K562 (cell line): ENCODE measurements at regions not wholly inside any gene's neighbourhood (a gene's known extent, or its start where the extent isn't known, plus 50 kb on each side); places are given as distances from the start of the nearest gene placed in this dataset.
A peak's percentile ranks its signal among the peaks of the same experiment; 100 is the strongest.

Source experiments
- ARID2 ChIP-seq: fragments of 450-650 bp; IDR thresholded peaks from 2 replicates; pipeline ENCODE4 v1.6.1; 2017; ENCODE audit warnings: antibody characterized with exemption, mild to moderate bottlenecking
- ARID3B ChIP-seq: fragments of 250-450 bp; sonication (Bioruptor Pico); IDR thresholded peaks from 2 replicates; pipeline ENCODE4 v1.4.0; 2020; ENCODE audit warnings: borderline replicate concordance
- CBX1 ChIP-seq: sonication (generic); IDR thresholded peaks from 2 replicates; pipeline ENCODE4 v1.6.1; 2016; ENCODE audit warnings: antibody characterized with exemption, low read depth, mild to moderate bottlenecking
- EP400 ChIP-seq: fragments of 450-650 bp; IDR thresholded peaks from 2 replicates; pipeline ENCODE4 v1.6.1; 2017; ENCODE audit warnings: antibody characterized with exemption, mild to moderate bottlenecking, moderate library complexity
- GABPB1 ChIP-seq: sonication (generic); formaldehyde crosslinking; IDR thresholded peaks from 2 replicates; pipeline ENCODE4 v1.8.0; 2022; ENCODE audit warnings: mild to moderate bottlenecking, missing genetic modification reagents
- HDAC8 ChIP-seq: fragments of 450-650 bp; IDR thresholded peaks from 2 replicates; pipeline ENCODE4 v1.6.1; 2016; ENCODE audit warnings: mild to moderate bottlenecking, missing genetic modification characterization, moderate library complexity, missing compliant biosample characterization
- MTA3 ChIP-seq: fragments of 450-650 bp; formaldehyde crosslinking; IDR thresholded peaks from 2 replicates; pipeline ENCODE4 v1.6.1; 2017; ENCODE audit warnings: mild to moderate bottlenecking, borderline replicate concordance
- MYNN ChIP-seq, 2 experiments: sonication (generic); formaldehyde crosslinking in 1 of 2; IDR thresholded peaks; 2 replicates each; pipeline versions ENCODE4 v1.5.0 to v1.6.1; 2016 to 2020; ENCODE audit warnings: antibody characterized with exemption in 1 of 2, missing genetic modification reagents in 1 of 2
- NCOR1 ChIP-seq: fragments of 450-650 bp; IDR thresholded peaks from 2 replicates; pipeline ENCODE4 v1.6.1; 2016; ENCODE audit warnings: mild to moderate bottlenecking, moderate library complexity
- NONO ChIP-seq, 2 experiments: fragments of 200-400 bp in 1 of 2; fragments of 450-650 bp in 1 of 2; formaldehyde crosslinking in 1 of 2; IDR thresholded peaks; 2 replicates each; pipeline ENCODE4 v1.6.1; 2017; ENCODE audit warnings: low read depth in 2 of 2, mild to moderate bottlenecking in 2 of 2, moderate library complexity in 2 of 2, low read length in 1 of 2
- PHF8 ChIP-seq: fragments of 200-600 bp; sonication (generic); IDR thresholded peaks from 2 replicates; pipeline ENCODE4 v1.6.1; 2012; ENCODE audit warnings: mixed run types, mild to moderate bottlenecking, inconsistent platforms, low read length, moderate library complexity, borderline replicate concordance
- POLR3A ChIP-seq: IDR thresholded peaks from 2 replicates; pipeline ENCODE4 v1.6.1; 2011; ENCODE audit warnings: borderline replicate concordance, mild to moderate bottlenecking, moderate library complexity; ENCODE audit not compliant: insufficient read length, insufficient read depth; ENCODE audit errors: extremely low read depth
- RBM14 ChIP-seq: fragments of 200-400 bp; formaldehyde crosslinking; IDR thresholded peaks from 2 replicates; pipeline ENCODE4 v1.6.1; 2018; ENCODE audit warnings: low read depth, mild to moderate bottlenecking, low read length, moderate library complexity, borderline replicate concordance; ENCODE audit not compliant: insufficient read depth
- SAFB ChIP-seq: fragments of 200-400 bp; formaldehyde crosslinking; IDR thresholded peaks from 2 replicates; pipeline ENCODE4 v1.6.1; 2017; ENCODE audit warnings: low read depth, low read length, borderline replicate concordance
- STAT5A ChIP-seq: IDR thresholded peaks from 2 replicates; pipeline ENCODE4 v1.6.1; 2012; ENCODE audit warnings: low read length, inconsistent platforms, borderline replicate concordance
- TAF15 ChIP-seq: fragments of 200-400 bp; formaldehyde crosslinking; IDR thresholded peaks from 2 replicates; pipeline ENCODE4 v1.6.1; 2017; ENCODE audit warnings: mild to moderate bottlenecking, low read depth, low read length, moderate library complexity
- TCF3 ChIP-seq: sonication (generic); formaldehyde crosslinking; IDR thresholded peaks from 2 replicates; pipeline ENCODE4 v1.4.0; 2020; ENCODE audit warnings: mild to moderate bottlenecking, missing genetic modification reagents
- TEAD4 ChIP-seq, 2 experiments: sonication (generic) in 1 of 2; formaldehyde crosslinking in 1 of 2; IDR thresholded peaks; 2 replicates each; pipeline versions ENCODE4 v1.6.1 to v1.8.0; 2012 to 2022; ENCODE audit warnings: borderline replicate concordance in 1 of 2, inconsistent platforms in 1 of 2, low read length in 1 of 2, mild to moderate bottlenecking in 1 of 2, missing genetic modification reagents in 1 of 2
- ZNF143 ChIP-seq: sonication (generic); formaldehyde crosslinking; IDR thresholded peaks from 2 replicates; pipeline ENCODE4 v1.9.0; 2022; ENCODE audit warnings: mild to moderate bottlenecking, missing genetic modification reagents
- ZNF57 ChIP-seq: fragments of 450-650 bp; formaldehyde crosslinking; IDR thresholded peaks from 2 replicates; pipeline ENCODE4 v1.4.0; 2020; ENCODE audit warnings: mild to moderate bottlenecking, moderate library complexity
- ZNF589 ChIP-seq: fragments of 200-800 bp; sonication (Bioruptor generic); IDR thresholded peaks from 2 replicates; pipeline ENCODE4 v1.6.1; 2016; ENCODE audit warnings: low read depth, missing genetic modification characterization, missing compliant biosample characterization
- ZNF717 ChIP-seq: fragments of 250-450 bp; sonication (Bioruptor Pico); IDR thresholded peaks from 2 replicates; pipeline ENCODE4 v1.5.0; 2021
- TF ChIP-seq, protein P1 (sequence below), 2 experiments: fragments of 150-350 bp in 1 of 2; IDR thresholded peaks; 2 replicates each; pipeline ENCODE4 v1.6.1; 2012 to 2016; ENCODE audit warnings: low read depth in 2 of 2, low read length in 2 of 2, mild to moderate bottlenecking in 1 of 2, moderate library complexity in 1 of 2

- TF ChIP-seq TCF3 (peak; percentile 83), ZNF717 (no peak), SAFB (no peak), TEAD4 (IDR thresholded peaks at IDR 0.05; ENCODE audit: low read length) (peak; percentile 81), TEAD4 (CRISPR knock-in tag; IDR thresholded peaks at IDR 0.05; ENCODE audit: borderline replicate concordance) (no peak), GABPB1 (no peak), PHF8 (no peak), ZNF589 (CRISPR knock-in tag) (no peak), MTA3 (peak; percentile 42; the same call in 1 of the 2 replicates), MYNN (IDR thresholded peaks at IDR 0.05) (0 out of 2 replicates have a peak, but pooled peaks have one; percentile 61), MYNN (CRISPR knock-in tag; IDR thresholded peaks at IDR 0.05) (no peak), EP400 (no peak), POLR3A (no peak), HDAC8 (tag) (0 out of 2 replicates have a peak, but pooled peaks have one; percentile 15), ZNF57 (no peak), ARID3B (CRISPR knock-in tag) (no peak), NCOR1 (peak; percentile 71), TAF15 (no peak), ZNF143 (CRISPR knock-in tag) (no peak), CBX1 (no peak), NONO (IDR thresholded peaks at IDR 0.05; ENCODE audit: low read depth in 2 of 2, low read length in 1 of 2) (no peak), RBM14 (no peak), ARID2 (no peak), STAT5A (no peak; the same call in 1 of the 2 replicates)
- TF ChIP-seq, protein P1, sequence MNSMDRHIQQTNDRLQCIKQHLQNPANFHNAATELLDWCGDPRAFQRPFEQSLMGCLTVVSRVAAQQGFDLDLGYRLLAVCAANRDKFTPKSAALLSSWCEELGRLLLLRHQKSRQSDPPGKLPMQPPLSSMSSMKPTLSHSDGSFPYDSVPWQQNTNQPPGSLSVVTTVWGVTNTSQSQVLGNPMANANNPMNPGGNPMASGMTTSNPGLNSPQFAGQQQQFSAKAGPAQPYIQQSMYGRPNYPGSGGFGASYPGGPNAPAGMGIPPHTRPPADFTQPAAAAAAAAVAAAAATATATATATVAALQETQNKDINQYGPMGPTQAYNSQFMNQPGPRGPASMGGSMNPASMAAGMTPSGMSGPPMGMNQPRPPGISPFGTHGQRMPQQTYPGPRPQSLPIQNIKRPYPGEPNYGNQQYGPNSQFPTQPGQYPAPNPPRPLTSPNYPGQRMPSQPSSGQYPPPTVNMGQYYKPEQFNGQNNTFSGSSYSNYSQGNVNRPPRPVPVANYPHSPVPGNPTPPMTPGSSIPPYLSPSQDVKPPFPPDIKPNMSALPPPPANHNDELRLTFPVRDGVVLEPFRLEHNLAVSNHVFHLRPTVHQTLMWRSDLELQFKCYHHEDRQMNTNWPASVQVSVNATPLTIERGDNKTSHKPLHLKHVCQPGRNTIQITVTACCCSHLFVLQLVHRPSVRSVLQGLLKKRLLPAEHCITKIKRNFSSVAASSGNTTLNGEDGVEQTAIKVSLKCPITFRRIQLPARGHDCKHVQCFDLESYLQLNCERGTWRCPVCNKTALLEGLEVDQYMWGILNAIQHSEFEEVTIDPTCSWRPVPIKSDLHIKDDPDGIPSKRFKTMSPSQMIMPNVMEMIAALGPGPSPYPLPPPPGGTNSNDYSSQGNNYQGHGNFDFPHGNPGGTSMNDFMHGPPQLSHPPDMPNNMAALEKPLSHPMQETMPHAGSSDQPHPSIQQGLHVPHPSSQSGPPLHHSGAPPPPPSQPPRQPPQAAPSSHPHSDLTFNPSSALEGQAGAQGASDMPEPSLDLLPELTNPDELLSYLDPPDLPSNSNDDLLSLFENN (IDR thresholded peaks at IDR 0.05; ENCODE audit: low read depth in 2 of 2, low read length in 2 of 2): no peak
Measured at GRCh38 chr3:193800138-193801043, 207.4 kb downstream of the OPA1 start (continued).
